ENCODE measurements at regions not wholly inside any gene's neighbourhood (a gene's known extent, or its start where the extent isn't known, plus 50 kb on each side); places are given as distances from the start of the nearest gene placed in this dataset.

DNA sequence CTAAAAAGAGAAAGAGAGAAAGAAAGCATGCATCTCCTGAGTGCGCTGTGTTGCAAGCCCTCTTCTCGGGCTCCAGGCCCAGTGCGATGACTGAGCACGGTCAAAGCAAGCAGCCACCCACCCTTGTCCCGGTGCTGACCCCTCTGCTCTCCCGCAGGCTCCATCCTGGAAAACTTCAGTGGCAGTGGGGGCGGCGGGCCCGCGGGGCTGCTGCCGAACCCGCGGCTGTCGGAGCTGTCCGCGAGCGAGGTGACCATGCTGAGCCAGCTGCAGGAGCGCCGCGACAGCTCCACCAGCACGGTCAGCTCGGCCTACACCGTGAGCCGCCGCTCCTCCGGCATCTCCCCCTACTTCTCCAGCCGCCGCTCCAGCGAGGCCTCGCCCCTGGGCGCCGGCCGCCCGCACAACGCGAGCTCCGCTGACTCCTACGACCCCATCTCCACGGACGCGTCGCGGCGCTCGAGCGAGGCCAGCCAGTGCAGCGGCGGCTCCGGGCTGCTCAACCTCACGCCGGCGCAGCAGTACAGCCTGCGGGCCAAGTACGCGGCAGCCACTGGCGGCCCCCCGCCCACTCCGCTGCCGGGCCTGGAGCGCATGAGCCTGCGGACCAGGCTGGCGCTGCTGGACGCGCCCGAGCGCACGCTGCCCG is 252.5 kb downstream of the GLI2 start:
- POLR2A ChIA-PET: no interaction called here
- Histone ChIP-seq H3K79me2 (ENCODE audit: control insufficient read depth, insufficient read depth, low read length) (no peaks in the 10 kb centered on the region), H2AFZ (ENCODE audit: control insufficient read depth, low read depth, low read length) (no peak overlapping the region), H3K4me2 (ENCODE audit: control insufficient read depth, insufficient read depth) (no peak overlapping the region), H3K27me3 (replicated peaks in 1 of 2; ENCODE audit: control insufficient read depth in 2 of 2, insufficient read depth in 2 of 2, low read length in 1 of 2) (no peaks in the 10 kb centered on the region; a peak in 2 of 4 replicates), H3K27ac (ENCODE audit: control insufficient read depth, insufficient read depth) (no peak overlapping the region), H3K4me1 (ENCODE audit: control insufficient read depth, insufficient read depth, low read length) (no peaks in the 10 kb centered on the region), H3K9ac (ENCODE audit: control insufficient read depth, insufficient read depth, low read length) (no peak overlapping the region), H3K4me3 (no peak overlapping the region), H4K20me1 (ENCODE audit: control insufficient read depth, insufficient read depth) (no peaks in the 10 kb centered on the region), H3K9me3 (replicated peaks; ENCODE audit: control insufficient read depth, insufficient read depth, low read length) (no peaks in the 10 kb centered on the region), H3K36me3 (ENCODE audit: control insufficient read depth in 2 of 2, insufficient read depth in 2 of 2, low read length in 1 of 2) (no peaks in the 10 kb centered on the region)
- RAD21 ChIA-PET (ENCODE audit: unreplicated experiment): no interaction called here
- in situ Hi-C loops (cut with MboI) (no loop called here), intact Hi-C loops (cut with micrococcal nuclease; ENCODE audit: unreplicated experiment) (no loop called here)
- BruUV-seq (replicated peaks): no TSS peak
- FAIRE-seq: no peak
- CTCF ChIA-PET: no interaction called here
- ATAC-seq: no peak
- WGBS (ENCODE audit: insufficient coverage, insufficient replicate concordance, low lambda C conversion rate, missing lambda C conversion rate): 85% methylated on average over 30 of the region's 68 CpGs
- TF ChIP-seq E2F4 (IDR thresholded peaks at IDR 0.05; ENCODE audit: low read depth, low read length) (no peak), MEF2A (IDR thresholded peaks at IDR 0.05; ENCODE audit: insufficient read depth, low read depth, low read length) (no peak), ZNF274 (IDR thresholded peaks at IDR 0.05; ENCODE audit: insufficient read depth, insufficient read length) (no peak), STAT1 (conservative IDR thresholded peaks at IDR 0.05) (no peak), CHD2 (IDR thresholded peaks at IDR 0.05; ENCODE audit: borderline replicate concordance, low read depth, low read length) (no peak), KAT2A (conservative IDR thresholded peaks at IDR 0.05; ENCODE audit: control insufficient read depth, low read depth, low read length) (no peak), MAX (IDR thresholded peaks at IDR 0.05; ENCODE audit: low read depth, low read length) (no peak), RAD51 (IDR thresholded peaks at IDR 0.05) (no peak), SP1 (IDR thresholded peaks at IDR 0.05; ENCODE audit: low read depth, low read length) (no peak), JUNB (IDR thresholded peaks at IDR 0.05) (no peak), CBX5 (IDR thresholded peaks at IDR 0.05; ENCODE audit: low read depth) (no peak), TCF12 (IDR thresholded peaks at IDR 0.05; ENCODE audit: low read depth, low read length) (no peak)
- TF ChIP-seq, protein P1, sequence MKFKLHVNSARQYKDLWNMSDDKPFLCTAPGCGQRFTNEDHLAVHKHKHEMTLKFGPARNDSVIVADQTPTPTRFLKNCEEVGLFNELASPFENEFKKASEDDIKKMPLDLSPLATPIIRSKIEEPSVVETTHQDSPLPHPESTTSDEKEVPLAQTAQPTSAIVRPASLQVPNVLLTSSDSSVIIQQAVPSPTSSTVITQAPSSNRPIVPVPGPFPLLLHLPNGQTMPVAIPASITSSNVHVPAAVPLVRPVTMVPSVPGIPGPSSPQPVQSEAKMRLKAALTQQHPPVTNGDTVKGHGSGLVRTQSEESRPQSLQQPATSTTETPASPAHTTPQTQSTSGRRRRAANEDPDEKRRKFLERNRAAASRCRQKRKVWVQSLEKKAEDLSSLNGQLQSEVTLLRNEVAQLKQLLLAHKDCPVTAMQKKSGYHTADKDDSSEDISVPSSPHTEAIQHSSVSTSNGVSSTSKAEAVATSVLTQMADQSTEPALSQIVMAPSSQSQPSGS (IDR thresholded peaks at IDR 0.05; ENCODE audit: low read length): no peak
- TF ChIP-seq, protein P2, sequence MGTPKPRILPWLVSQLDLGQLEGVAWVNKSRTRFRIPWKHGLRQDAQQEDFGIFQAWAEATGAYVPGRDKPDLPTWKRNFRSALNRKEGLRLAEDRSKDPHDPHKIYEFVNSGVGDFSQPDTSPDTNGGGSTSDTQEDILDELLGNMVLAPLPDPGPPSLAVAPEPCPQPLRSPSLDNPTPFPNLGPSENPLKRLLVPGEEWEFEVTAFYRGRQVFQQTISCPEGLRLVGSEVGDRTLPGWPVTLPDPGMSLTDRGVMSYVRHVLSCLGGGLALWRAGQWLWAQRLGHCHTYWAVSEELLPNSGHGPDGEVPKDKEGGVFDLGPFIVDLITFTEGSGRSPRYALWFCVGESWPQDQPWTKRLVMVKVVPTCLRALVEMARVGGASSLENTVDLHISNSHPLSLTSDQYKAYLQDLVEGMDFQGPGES (IDR thresholded peaks at IDR 0.05): no peak
- TF ChIP-seq, protein P3, sequence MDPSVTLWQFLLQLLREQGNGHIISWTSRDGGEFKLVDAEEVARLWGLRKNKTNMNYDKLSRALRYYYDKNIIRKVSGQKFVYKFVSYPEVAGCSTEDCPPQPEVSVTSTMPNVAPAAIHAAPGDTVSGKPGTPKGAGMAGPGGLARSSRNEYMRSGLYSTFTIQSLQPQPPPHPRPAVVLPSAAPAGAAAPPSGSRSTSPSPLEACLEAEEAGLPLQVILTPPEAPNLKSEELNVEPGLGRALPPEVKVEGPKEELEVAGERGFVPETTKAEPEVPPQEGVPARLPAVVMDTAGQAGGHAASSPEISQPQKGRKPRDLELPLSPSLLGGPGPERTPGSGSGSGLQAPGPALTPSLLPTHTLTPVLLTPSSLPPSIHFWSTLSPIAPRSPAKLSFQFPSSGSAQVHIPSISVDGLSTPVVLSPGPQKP (IDR thresholded peaks at IDR 0.05; ENCODE audit: low read depth, low read length): no peak
- SMC1A ChIA-PET (ENCODE audit: uncharacterized antibody, unreplicated experiment): no interaction called here
- no peak for DNase-seq (ENCODE audit: low read depth, low spot score)
